Activated CD4-positive, CD25-positive, alpha-beta regulatory T cell treated with anti-CD3 and anti-CD28 coated beads, Interleukin-2, amount 50 U/mL, for 24 hours (primary cell): ENCODE measurements at regions not wholly inside any gene's neighbourhood (a gene's known extent, or its start where the extent isn't known, plus 50 kb on each side); places are given as distances from the start of the nearest gene placed in this dataset.
"Not testable (repeated sequence)": the region's sequence is repeated elsewhere in the genome, so short reads cannot be mapped to it uniquely, and the experiment has no call there.

Source experiments
- ATAC-seq, 2 donors: fragments of 150-1000 bp; cut with Tn5 transposase; one replicate each; pipeline ENCODE4 v1.10.0; 2021; ENCODE audit warnings: mild to moderate bottlenecking in 1 of 2, moderate library complexity in 1 of 2

DNA sequence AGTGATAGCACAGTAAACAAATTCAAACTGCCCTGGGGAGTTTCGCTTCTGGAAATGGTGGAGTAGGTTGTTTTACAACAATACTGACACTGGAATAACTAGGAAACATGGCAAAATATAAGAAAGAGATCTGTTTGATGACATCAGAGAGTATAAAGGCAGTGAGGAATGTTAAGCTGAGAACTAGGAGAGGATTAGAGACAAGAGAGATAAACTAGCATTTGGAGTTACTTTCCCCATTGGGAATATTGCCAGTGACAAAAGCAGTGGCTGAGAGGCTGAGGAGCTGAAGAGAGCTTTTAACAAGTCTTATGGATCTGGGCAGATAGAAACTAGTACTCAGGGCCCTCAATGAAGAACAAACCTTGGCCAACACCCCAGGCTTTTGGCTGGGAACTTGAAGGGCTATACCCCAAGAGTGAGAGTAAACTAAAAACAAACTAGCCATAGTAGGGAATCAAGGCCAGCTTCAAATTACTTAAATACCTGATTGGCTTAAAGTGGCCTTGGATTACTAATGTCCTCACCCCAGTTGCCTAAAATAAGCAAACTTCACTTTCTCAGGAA, 280.4 kb downstream of the KLF13 start:
- no peak for ATAC-seq

DNA sequence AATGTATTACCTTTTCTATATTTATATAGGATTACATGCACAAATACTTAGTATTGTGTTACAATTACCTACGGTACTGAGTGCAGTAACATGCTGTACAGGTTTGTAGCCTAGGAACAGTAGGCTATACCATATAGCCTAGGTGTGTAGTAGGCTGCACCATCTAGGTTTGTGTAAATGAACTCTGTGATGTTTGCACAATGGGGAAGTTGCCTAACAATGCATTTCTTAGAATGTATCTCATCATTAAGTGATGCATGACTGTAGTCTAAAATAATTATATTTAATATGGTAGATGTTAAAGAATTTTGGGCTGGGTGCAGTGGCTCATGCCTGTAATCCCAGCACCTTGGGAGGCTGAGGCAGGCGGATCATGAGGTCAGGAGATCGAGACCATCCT, 281.0 kb downstream of the KLF13 start:
- ATAC-seq, result no peak

DNA sequence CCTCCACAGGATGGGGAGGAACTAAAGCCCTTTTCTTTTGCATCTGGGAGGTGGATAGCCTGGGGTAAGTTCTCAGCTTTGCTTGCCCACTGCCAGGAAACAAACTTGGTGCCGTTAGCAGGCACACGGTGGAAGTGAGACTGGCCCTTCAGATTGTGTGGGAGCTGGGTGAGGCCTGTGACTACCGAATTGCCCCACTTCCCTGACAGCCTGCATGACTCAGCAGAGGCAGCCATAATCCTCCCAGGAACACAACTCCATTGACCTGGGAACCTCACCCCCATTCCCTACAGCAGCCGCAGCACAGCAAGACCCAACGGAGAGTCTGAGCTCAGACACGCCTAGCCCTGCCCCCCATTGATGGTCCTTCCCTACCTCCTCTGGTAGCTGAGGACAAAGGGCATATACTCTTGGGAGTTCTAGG, 282.6 kb downstream of the KLF13 start:
- no peak for ATAC-seq

DNA sequence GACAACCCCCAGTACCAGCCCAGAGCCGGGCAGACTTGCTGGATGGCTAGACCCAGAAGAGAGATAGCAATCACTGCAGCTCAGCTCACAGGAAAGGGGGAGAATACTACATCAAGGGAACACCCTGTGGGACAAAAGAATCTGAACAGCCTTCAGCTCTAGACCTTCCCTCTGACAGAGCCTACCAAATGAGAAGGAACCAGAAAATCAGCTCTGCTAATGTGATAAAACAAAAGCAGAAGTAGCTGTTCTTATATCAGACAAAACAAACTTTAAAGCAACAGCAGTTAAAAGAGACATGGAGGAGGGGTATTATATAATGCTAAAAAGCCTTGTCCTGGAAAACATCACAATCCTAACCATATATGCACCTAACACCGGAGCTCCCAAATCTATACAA, 283.3 kb downstream of the KLF13 start:
- ATAC-seq, result no peak

DNA sequence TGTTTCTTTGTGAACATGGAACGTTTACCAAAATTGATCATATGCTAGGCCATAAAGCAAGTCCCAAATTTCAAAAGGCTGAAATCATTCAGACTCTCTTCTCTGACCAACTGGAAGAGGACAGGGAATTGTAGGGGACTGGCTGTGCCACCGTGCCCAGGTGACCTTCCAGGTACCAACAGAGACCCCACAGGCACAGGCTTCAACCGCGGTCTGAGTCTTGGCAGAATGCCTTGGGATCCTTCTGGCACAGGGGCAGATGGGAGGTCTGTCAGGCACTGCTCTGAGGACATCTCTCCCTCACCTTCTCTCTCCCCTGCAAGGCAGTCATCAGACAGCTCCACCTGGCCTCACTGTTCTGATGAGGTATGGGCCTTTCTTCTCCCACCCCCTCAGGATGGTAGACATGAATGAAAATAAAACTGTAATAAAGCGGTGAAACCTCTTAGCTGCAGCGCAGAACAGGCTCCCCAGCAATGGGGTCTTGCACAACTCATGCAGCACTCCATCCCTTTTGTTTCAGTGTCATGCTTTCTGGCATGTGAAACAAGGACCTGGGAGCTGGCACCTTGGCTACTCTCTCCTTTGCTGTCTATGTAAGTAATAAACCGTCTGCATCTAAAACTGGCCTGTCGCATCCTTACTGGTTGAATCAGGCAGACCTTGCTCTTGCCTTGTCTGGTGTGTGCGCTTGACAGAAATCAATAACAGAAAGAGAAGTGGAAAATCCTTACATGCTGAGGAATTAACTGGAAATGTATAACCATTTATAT, 289.2 kb downstream of the KLF13 start:
- no peak for ATAC-seq

GRCh38 chr15:31623297-31623696, 296.7 kb downstream of the KLF13 start:
- ATAC-seq, result not testable (repeated sequence)

- not testable (repeated sequence) for ATAC-seq
These were observed 297.5 kb downstream of the KLF13 start for GRCh38 chr15:31624115-31624514.

- not testable (repeated sequence) for ATAC-seq
These were observed 309.1 kb downstream of the KLF13 start for GRCh38 chr15:31635715-31636114.

DNA sequence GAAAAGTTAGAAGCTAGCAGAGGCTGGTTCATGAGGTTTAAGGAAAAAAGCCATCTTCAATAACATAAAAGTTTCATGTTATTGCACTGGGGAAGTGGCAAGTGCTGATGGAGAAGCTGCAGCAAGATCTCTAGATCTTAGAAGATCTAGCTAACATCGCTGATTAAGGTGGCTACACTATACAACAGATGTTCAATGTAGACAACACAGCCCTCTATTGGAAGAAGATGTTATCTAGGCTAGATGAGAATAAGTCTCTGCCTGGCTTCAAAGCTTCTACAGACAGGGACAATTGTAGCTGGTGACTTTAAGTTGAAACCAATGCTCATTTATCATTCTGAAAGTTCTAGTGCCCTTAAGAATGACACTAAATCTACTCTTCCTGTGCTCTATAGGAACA, 310.3 kb downstream of the KLF13 start:
- ATAC-seq, result peak; percentile 24 to 32

- ATAC-seq, result not testable (repeated sequence)
These were observed 317.3 kb downstream of the KLF13 start for GRCh38 chr15:31643955-31644354.

DNA sequence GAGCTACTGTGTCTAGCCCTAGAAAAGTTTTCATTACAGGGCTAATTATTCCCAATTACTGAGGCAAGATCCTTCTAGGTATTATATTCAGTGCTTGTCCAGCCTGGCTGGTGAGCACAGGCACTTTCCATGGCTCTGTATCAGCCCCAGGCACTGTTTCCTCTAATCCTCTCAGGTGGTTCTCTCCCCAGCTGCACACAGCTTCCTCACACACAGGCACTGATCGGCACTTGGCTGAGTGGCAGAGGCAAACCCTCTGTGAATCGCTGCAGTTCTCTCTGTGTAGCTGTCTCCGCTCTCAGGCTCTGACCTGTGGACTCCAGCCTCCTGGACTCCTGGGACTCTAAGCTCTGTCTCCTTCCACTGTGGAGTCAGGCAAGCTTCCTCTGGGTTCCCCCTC, 318.1 kb downstream of the KLF13 start:
- ATAC-seq, result not testable (repeated sequence)

DNA sequence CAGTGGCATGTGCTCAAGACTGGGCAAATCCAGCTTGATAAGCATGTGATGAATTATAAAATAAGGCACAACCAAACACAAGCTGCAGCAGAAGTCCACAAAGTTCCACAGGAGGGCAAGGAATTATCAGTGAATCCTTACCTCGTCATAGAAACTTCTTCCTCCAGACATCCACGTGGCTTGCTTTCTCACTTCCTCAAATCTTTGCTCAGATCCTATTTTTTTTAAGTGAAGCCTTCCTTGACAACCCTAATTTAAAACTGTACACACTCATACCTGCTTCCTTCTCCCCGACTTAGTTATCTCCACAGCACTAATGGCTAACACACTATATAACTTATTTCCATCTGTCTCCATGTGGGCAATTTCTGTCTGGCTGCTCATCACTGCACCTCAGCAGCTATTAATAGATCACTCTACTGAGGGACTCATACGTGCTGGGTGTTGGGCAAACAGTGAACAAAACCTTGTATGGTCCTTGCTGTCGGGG, 320.7 kb downstream of the KLF13 start:
- not testable (repeated sequence) for ATAC-seq

DNA sequence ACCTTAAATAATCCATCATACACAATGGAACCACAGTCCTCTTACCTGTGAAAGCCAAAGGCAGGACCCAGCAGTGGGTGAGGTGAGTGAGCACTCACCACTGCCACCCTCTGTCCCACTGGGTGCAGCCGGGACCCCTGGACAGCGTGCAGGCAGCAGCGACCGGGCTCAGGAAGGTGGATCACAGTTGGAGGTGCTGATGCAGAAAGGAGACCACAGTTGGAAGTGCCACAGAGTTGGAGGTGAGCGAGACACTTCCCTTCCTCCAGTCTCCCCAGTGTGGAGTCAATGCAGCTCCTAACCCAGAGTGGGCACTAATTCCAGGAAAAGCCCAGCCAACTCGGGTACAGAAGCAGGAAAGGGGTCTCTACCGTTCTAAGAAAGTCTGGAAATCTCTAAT, 323.0 kb downstream of the KLF13 start:
- ATAC-seq, result not testable (repeated sequence)

DNA sequence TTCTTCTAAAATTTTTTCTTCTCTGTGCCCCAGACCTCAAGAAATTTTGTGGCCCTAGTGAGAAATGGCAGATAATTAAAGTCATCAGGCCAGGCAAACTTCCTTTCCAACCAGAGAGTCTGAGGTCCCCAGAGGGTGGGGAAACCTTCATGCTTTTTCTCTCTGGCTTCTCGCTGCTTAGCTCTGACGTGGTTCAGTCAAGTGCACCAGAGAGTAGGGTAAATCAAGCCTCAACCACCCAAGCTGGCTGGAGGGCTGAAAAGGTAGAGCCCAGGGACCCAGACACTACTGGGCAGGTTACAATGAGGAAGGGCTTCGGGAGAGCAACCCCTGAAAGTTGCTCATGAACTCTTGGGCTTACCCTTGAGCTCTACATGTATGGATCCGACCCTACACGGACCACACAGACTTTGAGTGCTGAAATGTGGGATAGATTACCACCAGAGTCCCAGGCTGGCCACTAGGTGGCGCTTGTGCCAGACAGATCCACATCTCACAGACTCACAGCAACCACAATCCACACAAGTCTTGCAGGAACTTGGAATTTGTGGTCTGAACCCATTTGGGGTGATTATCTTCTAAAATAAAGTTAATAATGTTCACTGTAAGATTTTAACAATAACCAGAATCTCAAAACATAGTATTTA, 323.5 kb downstream of the KLF13 start:
- peak in 1 of 2 donors; percentile 43 for ATAC-seq

- not testable (repeated sequence) for ATAC-seq
These were observed 330.3 kb downstream of the KLF13 start for GRCh38 chr15:31656915-31657314.

DNA sequence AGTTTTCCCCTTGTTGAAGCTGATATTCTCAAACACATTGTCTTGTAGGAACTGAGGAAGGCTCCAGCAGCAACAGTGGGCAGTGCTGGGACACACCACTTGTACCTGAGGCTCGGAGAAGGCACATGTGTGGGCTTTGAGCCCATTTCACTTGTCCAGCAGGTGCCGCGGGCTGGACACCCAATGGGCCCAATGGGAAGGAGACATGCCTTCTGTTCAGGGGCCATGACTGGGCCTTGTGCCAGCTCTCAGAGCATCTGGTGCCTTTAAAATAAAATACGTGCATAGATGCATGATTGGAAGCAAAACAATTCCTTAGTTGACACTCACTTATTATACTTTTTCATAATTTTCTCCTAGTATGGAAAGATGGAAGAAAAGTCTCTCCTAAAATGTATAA, 334.2 kb downstream of the KLF13 start:
- ATAC-seq, result no peak

DNA sequence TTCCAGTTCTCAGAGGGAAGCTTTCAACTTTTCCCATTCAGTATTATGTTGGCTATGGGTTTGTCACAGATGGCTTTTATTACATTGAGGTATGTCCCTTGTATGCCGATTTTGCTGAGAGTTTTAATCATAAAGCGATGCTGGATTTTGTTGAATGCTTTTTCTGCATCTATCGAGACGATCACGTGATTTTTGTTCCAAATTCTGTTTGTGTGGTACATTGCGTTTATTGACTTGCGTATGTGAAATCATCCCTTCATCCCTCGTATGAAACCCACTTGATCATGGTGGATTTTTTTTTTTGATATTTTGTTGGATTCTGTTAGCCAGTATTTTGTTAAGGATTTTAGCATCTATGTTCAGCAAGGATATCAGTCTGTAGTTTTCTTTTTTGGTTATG, 339.1 kb downstream of the KLF13 start:
- ATAC-seq, result not testable (repeated sequence)

DNA sequence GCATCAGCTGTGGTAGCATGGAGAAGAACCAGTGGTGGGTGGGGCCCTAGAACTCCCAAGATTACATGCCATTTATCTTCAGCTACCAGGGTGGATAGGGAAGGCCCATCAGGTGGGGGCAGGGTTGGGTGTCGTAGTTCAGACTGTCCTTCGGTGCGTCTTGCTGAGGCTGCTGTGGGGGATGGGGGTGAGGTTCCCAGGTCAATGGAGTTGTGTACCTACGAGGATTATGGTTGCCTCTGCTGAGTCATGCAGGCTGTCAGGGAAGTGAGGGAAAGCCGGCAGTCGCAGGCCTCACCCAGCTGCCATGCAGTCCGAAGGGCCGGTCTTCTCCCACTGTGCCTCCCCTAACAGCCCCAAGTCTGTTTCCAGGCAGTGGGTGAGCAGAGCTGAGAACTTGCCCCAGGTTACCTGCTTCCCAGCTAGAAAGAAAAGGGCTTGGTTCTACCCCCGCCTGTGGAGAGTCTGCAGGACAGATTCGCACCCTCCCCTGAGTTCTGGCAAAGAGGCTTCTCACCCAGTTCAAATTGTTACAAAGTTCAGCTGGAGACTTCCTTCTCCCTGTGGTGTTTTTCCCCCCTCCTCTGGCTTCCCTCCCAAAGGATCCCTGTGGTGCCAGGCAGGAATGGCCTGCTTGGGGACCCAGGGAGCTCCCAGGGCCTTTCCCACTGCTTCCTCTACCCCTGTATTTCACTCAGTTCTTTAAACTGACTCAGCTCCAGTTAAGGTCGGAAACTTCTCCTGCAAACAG, 342.7 kb downstream of the KLF13 start:
- ATAC-seq, result not testable (repeated sequence)

DNA sequence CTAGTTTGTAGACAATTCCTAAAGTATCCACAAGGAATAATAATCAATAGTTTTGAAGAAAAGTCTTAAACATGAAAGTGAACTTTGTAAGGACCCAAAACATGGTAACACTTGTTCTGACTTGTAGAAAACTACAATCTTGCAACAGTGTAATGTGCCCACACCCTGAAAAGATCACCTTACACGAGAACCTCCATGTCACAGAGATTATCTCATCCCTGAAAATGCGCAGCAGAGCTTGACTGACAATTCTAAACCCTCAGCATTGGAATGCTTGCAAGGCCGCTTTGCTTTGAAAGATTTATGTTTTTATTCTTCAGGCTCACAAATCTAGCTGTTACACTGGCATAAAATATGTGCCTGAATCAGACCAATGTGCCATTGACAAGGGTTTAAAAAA, 346.6 kb downstream of the KLF13 start:
- ATAC-seq, result not testable (repeated sequence)

GRCh38 chr15:31681529-31682259, 348.6 kb upstream of the CHRNA7 start:
- not testable (repeated sequence) for ATAC-seq

- ATAC-seq, result not testable (repeated sequence)
These were observed 343.2 kb upstream of the CHRNA7 start for GRCh38 chr15:31687088-31687487.

DNA sequence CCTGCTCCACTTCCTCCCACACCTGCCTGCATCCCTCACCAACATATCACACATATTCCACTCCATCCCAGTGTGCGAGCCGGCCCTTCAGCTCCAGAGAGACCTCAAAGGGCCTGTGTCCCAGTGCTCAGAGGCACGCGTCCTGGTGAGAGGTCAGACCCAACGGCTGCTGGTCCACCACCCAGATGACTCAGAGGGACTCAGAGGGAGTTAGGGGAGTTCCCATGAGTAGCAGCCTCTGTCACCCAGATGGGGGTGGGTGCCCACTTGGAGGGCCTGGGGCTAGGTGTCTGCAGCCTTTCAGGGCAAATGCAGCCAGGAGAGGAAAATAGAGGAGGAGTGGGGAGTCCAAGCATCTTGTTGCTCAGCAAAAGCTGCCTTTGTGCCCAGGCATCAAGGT, 333.8 kb upstream of the CHRNA7 start:
- not testable (repeated sequence) for ATAC-seq
